Gastrocnemius medialis (tissue), 4 donors: ENCODE measurements at regions not wholly inside any gene's neighbourhood (a gene's known extent, or its start where the extent isn't known, plus 50 kb on each side); places are given as distances from the start of the nearest gene placed in this dataset.

ENCODE experiments used
- CTCF ChIP-seq, 5 experiments: fragments of 450-650 bp in 3 of 5; fragments of 200-600 bp in 2 of 5; sonication (generic) in 2 of 5; IDR thresholded peaks in 4 of 5; conservative IDR thresholded peaks in 1 of 5; 1 replicate in 4 of 5; 2 replicates in 1 of 5; pipeline ENCODE4 v1.5.1; 2016 to 2019; ENCODE audit warnings: antibody characterized with exemption in 5 of 5, mild to moderate bottlenecking in 3 of 5, moderate library complexity in 3 of 5
- POLR2A ChIP-seq, 2 donors: fragments of 450-650 bp; IDR thresholded peaks; one replicate each; pipeline ENCODE4 v1.6.1; 2017; ENCODE audit warnings: antibody characterized with exemption in 2 of 2, mild to moderate bottlenecking in 2 of 2, moderate library complexity in 2 of 2

GRCh38 chr18:77366067-77366719 lies 116.5 kb downstream of the GALR1 start:
- TF ChIP-seq POLR2A (IDR thresholded peaks at IDR 0.05) (no peak), CTCF (IDR thresholded peaks at IDR 0.05 in 4 of 5, conservative IDR thresholded peaks at IDR 0.05 in 1 of 5) (no peak)
